ENCODE measurements at regions not wholly inside any gene's neighbourhood (a gene's known extent, or its start where the extent isn't known, plus 50 kb on each side); places are given as distances from the start of the nearest gene placed in this dataset.

DNA sequence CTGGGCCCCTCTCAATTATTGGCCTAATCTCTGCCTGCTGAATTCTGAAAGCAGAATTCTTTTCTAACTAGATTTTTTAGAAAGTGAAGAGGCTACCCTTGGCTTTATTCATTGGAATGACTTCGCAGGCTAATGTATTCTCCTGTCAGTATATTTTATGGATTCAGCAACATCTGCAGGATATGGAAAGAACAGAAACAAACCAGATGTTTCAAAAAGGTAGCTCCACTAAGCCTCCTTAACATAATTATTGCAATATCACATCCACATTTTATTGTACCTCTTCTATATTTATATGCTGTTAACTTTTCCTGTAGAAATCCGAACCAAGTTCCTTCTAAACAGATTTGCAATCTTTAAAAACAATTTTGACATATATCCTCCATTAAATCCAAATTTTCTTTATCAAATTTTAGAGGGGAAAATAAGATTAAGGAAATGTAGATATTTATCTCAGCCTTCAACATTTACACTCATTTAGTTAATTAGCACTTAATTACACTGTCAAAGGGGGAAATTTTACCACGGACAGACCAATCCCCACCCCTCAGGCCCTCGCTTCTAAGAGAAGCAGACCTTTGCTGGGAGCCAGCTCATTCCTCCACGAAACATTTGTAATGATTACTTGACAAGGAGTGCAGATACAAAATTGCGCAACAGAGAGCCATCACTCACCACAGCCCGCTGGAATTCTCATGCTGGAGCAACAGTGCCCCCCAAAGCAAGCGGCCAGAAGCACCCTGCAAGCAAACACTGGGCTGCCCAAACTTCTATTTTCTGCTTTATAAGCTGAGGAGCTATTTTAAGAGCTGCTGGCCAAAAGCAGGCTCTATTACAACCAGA, 253.4 kb downstream of the ETAA1 start:
- Histone ChIP-seq H3K27ac (ENCODE audit: low read length) (no peak overlapping the region), H3K79me2 (replicated peaks; ENCODE audit: insufficient read depth, low read length) (no peaks in the 10 kb centered on the region), H3K36me3 (ENCODE audit: insufficient read depth, low read length) (no peaks in the 10 kb centered on the region), H3F3A (ENCODE audit: insufficient read depth, low read length, poor library complexity, severe bottlenecking) (no peaks in the 10 kb centered on the region), H3K9me3 (ENCODE audit: low read length) (no peaks in the 10 kb centered on the region), H3K27me3 (ENCODE audit: insufficient read depth, low read depth, low read length) (no peaks in the 10 kb centered on the region), H2AFZ (ENCODE audit: low read depth, low read length) (no peak overlapping the region), H3K9ac (ENCODE audit: low read length) (no peak overlapping the region), H3K4me3 (ENCODE audit: low read length) (no peak overlapping the region), H3K4me2 (ENCODE audit: low read length) (no peak overlapping the region), H4K20me1 (ENCODE audit: insufficient read depth) (no peaks in the 10 kb centered on the region), H3K9me2 (ENCODE audit: insufficient read depth, low read length) (no peaks in the 10 kb centered on the region)
- TF ChIP-seq SMC3 (conservative IDR thresholded peaks at IDR 0.05; ENCODE audit: poor library complexity): peak; percentile 80
- TF ChIP-seq, protein P1, sequence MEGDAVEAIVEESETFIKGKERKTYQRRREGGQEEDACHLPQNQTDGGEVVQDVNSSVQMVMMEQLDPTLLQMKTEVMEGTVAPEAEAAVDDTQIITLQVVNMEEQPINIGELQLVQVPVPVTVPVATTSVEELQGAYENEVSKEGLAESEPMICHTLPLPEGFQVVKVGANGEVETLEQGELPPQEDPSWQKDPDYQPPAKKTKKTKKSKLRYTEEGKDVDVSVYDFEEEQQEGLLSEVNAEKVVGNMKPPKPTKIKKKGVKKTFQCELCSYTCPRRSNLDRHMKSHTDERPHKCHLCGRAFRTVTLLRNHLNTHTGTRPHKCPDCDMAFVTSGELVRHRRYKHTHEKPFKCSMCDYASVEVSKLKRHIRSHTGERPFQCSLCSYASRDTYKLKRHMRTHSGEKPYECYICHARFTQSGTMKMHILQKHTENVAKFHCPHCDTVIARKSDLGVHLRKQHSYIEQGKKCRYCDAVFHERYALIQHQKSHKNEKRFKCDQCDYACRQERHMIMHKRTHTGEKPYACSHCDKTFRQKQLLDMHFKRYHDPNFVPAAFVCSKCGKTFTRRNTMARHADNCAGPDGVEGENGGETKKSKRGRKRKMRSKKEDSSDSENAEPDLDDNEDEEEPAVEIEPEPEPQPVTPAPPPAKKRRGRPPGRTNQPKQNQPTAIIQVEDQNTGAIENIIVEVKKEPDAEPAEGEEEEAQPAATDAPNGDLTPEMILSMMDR (IDR thresholded peaks at IDR 0.05; ENCODE audit: poor library complexity, severe bottlenecking): peak; percentile 80
- TF ChIP-seq MXI1 (conservative IDR thresholded peaks at IDR 0.05; ENCODE audit: poor library complexity, severe bottlenecking): no peak
- peak; percentile 87 for TF ChIP-seq RAD21 (conservative IDR thresholded peaks at IDR 0.05)

DNA sequence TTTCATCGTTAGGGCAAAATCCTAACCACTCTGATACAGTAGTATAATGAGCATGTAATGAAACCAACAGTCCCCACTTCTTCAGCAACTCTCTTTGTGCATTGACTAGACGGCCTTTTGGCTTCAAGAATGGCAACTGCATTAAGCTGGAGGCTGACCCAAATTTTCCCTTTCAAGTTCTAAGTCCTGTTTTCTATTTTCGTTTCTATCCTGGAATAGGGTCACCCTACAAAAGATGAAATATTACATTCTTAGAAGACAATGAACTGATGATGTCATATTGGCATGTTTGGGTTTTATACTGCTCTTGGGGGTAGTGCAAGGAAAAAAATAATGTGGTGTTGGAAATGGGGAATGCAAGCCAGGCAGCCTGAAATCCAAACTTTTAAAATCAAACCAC, 254.4 kb downstream of the ETAA1 start:
- Histone ChIP-seq H3K4me2 (ENCODE audit: low read length) (no peak overlapping the region), H4K20me1 (ENCODE audit: insufficient read depth) (no peaks in the 10 kb centered on the region), H3K4me3 (ENCODE audit: low read length) (no peak overlapping the region), H3K27ac (ENCODE audit: low read length) (no peak overlapping the region), H3K79me2 (replicated peaks; ENCODE audit: insufficient read depth, low read length) (no peaks in the 10 kb centered on the region), H3K9me3 (ENCODE audit: low read length) (no peaks in the 10 kb centered on the region), H2AFZ (ENCODE audit: low read depth, low read length) (no peak overlapping the region), H3K36me3 (ENCODE audit: insufficient read depth, low read length) (no peaks in the 10 kb centered on the region), H3K9me2 (ENCODE audit: insufficient read depth, low read length) (no peaks in the 10 kb centered on the region), H3K27me3 (ENCODE audit: insufficient read depth, low read depth, low read length) (no peaks in the 10 kb centered on the region), H3K9ac (ENCODE audit: low read length) (no peak overlapping the region), H3F3A (ENCODE audit: insufficient read depth, low read length, poor library complexity, severe bottlenecking) (no peaks in the 10 kb centered on the region)
- TF ChIP-seq POLR2AphosphoS5 (IDR thresholded peaks at IDR 0.05) (no peak), RAD21 (conservative IDR thresholded peaks at IDR 0.05) (no peak), EP300 (conservative IDR thresholded peaks at IDR 0.05; ENCODE audit: poor library complexity, severe bottlenecking) (no peak), MXI1 (conservative IDR thresholded peaks at IDR 0.05; ENCODE audit: poor library complexity, severe bottlenecking) (no peak), SMC3 (conservative IDR thresholded peaks at IDR 0.05; ENCODE audit: poor library complexity) (no peak), TAF1 (IDR thresholded peaks at IDR 0.05; ENCODE audit: low read depth) (no peak), EZH2 (IDR thresholded peaks at IDR 0.05; ENCODE audit: borderline replicate concordance, insufficient read depth, low read length, poor library complexity, severe bottlenecking) (no peak)
- TF ChIP-seq, protein P2, sequence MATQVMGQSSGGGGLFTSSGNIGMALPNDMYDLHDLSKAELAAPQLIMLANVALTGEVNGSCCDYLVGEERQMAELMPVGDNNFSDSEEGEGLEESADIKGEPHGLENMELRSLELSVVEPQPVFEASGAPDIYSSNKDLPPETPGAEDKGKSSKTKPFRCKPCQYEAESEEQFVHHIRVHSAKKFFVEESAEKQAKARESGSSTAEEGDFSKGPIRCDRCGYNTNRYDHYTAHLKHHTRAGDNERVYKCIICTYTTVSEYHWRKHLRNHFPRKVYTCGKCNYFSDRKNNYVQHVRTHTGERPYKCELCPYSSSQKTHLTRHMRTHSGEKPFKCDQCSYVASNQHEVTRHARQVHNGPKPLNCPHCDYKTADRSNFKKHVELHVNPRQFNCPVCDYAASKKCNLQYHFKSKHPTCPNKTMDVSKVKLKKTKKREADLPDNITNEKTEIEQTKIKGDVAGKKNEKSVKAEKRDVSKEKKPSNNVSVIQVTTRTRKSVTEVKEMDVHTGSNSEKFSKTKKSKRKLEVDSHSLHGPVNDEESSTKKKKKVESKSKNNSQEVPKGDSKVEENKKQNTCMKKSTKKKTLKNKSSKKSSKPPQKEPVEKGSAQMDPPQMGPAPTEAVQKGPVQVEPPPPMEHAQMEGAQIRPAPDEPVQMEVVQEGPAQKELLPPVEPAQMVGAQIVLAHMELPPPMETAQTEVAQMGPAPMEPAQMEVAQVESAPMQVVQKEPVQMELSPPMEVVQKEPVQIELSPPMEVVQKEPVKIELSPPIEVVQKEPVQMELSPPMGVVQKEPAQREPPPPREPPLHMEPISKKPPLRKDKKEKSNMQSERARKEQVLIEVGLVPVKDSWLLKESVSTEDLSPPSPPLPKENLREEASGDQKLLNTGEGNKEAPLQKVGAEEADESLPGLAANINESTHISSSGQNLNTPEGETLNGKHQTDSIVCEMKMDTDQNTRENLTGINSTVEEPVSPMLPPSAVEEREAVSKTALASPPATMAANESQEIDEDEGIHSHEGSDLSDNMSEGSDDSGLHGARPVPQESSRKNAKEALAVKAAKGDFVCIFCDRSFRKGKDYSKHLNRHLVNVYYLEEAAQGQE (IDR thresholded peaks at IDR 0.05; ENCODE audit: borderline replicate concordance): no peak
- TF ChIP-seq, protein P1 (IDR thresholded peaks at IDR 0.05; ENCODE audit: poor library complexity, severe bottlenecking): no peak

Data from neural cell (in vitro differentiated cells).